Esophagus muscularis mucosa (tissue), 4 donors: ENCODE measurements at regions not wholly inside any gene's neighbourhood (a gene's known extent, or its start where the extent isn't known, plus 50 kb on each side); places are given as distances from the start of the nearest gene placed in this dataset.

Experiments used
- EP300 ChIP-seq: sonication (generic); formaldehyde crosslinking; IDR thresholded peaks from one replicate; pipeline ENCODE4 v1.6.1; 2017; ENCODE audit warnings: antibody characterized with exemption
- POLR2A ChIP-seq: fragments of 450-650 bp; IDR thresholded peaks from one replicate; pipeline ENCODE4 v1.6.1; 2017; ENCODE audit warnings: antibody characterized with exemption, moderate library complexity, mild to moderate bottlenecking, low read depth
- POLR2AphosphoS5 ChIP-seq, 2 donors: sonication (generic); formaldehyde crosslinking; IDR thresholded peaks; one replicate each; pipeline ENCODE4 v1.6.1; 2017; ENCODE audit warnings: antibody characterized with exemption in 2 of 2
- TF ChIP-seq, protein P1 (sequence below), 3 experiments: fragments of 200-600 bp in 2 of 3; fragments of 450-650 bp in 1 of 3; sonication (generic) in 2 of 3; IDR thresholded peaks; one replicate each; pipeline ENCODE4 v1.5.1; 2017 to 2019; ENCODE audit warnings: antibody characterized with exemption in 3 of 3, mild to moderate bottlenecking in 2 of 3, moderate library complexity in 1 of 3

GRCh38 chr22:48450188-48450825, 1377.4 kb downstream of the BRD1 start:
- TF ChIP-seq, protein P1, sequence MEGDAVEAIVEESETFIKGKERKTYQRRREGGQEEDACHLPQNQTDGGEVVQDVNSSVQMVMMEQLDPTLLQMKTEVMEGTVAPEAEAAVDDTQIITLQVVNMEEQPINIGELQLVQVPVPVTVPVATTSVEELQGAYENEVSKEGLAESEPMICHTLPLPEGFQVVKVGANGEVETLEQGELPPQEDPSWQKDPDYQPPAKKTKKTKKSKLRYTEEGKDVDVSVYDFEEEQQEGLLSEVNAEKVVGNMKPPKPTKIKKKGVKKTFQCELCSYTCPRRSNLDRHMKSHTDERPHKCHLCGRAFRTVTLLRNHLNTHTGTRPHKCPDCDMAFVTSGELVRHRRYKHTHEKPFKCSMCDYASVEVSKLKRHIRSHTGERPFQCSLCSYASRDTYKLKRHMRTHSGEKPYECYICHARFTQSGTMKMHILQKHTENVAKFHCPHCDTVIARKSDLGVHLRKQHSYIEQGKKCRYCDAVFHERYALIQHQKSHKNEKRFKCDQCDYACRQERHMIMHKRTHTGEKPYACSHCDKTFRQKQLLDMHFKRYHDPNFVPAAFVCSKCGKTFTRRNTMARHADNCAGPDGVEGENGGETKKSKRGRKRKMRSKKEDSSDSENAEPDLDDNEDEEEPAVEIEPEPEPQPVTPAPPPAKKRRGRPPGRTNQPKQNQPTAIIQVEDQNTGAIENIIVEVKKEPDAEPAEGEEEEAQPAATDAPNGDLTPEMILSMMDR (IDR thresholded peaks at IDR 0.05), result no peak
- TF ChIP-seq POLR2AphosphoS5 (IDR thresholded peaks at IDR 0.05) (no peak), POLR2A (no peak), EP300 (no peak)
